IMR-90 (cell line): ENCODE measurements at regions not wholly inside any gene's neighbourhood (a gene's known extent, or its start where the extent isn't known, plus 50 kb on each side); places are given as distances from the start of the nearest gene placed in this dataset.

Experiments used
- ATAC-seq: fragments of 200-7000 bp; cut with Tn5 transposase; 2 replicates; pipeline ENCODE4 v1.9.1; 2020; ENCODE audit warnings: low read depth, mild to moderate bottlenecking, moderate library complexity
- BruUV-seq: library from RNA; stranded (reverse); fragments of 400-500 nt; replicated peaks from 2 replicates; lab custom pipeline; 2021; lab: Mats Ljungman, UMichigan
- CTCF ChIA-PET: fragments of 300-600 bp; formaldehyde crosslinking; extraction: SDS; loops from one replicate; lab custom pipeline; 2021; ENCODE audit warnings: antibody characterized with exemption; lab: Yijun Ruan, JAX
- POLR2A ChIA-PET: fragments of 300-600 bp; sonication (Branson Sonifier 250); formaldehyde crosslinking; loops from one replicate; lab custom pipeline; 2022; ENCODE audit warnings: antibody characterized with exemption; ENCODE audit not compliant: unreplicated experiment; lab: Charles Lee
- DNase-seq: peaks from one replicate; pipeline ENCODE4 v3.0.0; 2013
- H2AFZ ChIP-seq: replicated peaks from 2 replicates; pipeline ENCODE3; 2013; ENCODE audit warnings: low read length, mild to moderate bottlenecking; ENCODE audit not compliant: poor library complexity
- H2AK5ac ChIP-seq: 2 replicates; pipeline ENCODE4 v1.6.1; 2013; ENCODE audit warnings: low read depth, low read length, inconsistent platforms
- H2AK9ac ChIP-seq: replicated peaks from 2 replicates; pipeline ENCODE3; 2013; ENCODE audit warnings: mild to moderate bottlenecking, low read depth, low read length, moderate library complexity; ENCODE audit not compliant: poor library complexity
- H2BK120ac ChIP-seq: 2 replicates; pipeline ENCODE4 v1.6.1; 2013; ENCODE audit warnings: low read depth, low read length, inconsistent platforms
- H2BK15ac ChIP-seq: 3 replicates; pipeline ENCODE4 v1.6.1; 2013; ENCODE audit warnings: low read depth, low read length, inconsistent platforms
- H2BK20ac ChIP-seq: 2 replicates; pipeline ENCODE4 v1.6.1; 2013; ENCODE audit warnings: low read depth, mild to moderate bottlenecking, inconsistent platforms, low read length, moderate library complexity
- H2BK5ac ChIP-seq: 2 replicates; pipeline ENCODE4 v1.6.1; 2013; ENCODE audit warnings: mild to moderate bottlenecking, low read depth, low read length, inconsistent platforms; ENCODE audit not compliant: poor library complexity, severe bottlenecking
- H3K14ac ChIP-seq: replicated peaks from 2 replicates; pipeline ENCODE4 v1.6.1; 2013; ENCODE audit warnings: low read depth, low read length, inconsistent platforms
- H3K18ac ChIP-seq: 2 replicates; pipeline ENCODE4 v1.6.1; 2013; ENCODE audit warnings: low read depth, low read length, control low read depth
- H3K23ac ChIP-seq: 2 replicates; pipeline ENCODE4 v1.6.1; 2013; ENCODE audit warnings: low read depth, low read length, inconsistent platforms
- H3K27ac ChIP-seq: 2 replicates; pipeline ENCODE4 v1.5.1; 2013; ENCODE audit warnings: mild to moderate bottlenecking, control low read depth, low read length; ENCODE audit not compliant: insufficient read depth
- H3K27me3 ChIP-seq: 2 replicates; pipeline ENCODE4 v1.6.1; 2013; ENCODE audit warnings: low read length; ENCODE audit not compliant: control insufficient read depth, insufficient read depth
- H3K36me3 ChIP-seq: 2 replicates; pipeline ENCODE4 v1.6.1; 2013; ENCODE audit warnings: low read length, mixed read lengths; ENCODE audit not compliant: control insufficient read depth, insufficient read depth
- H3K4ac ChIP-seq: 2 replicates; pipeline ENCODE4 v1.6.1; 2013; ENCODE audit warnings: low read depth, low read length, inconsistent platforms
- H3K4me1 ChIP-seq: 2 replicates; pipeline ENCODE4 v1.6.1; 2013; ENCODE audit warnings: low read length, mixed read lengths; ENCODE audit not compliant: control insufficient read depth, insufficient read depth
- H3K4me2 ChIP-seq: 2 replicates; pipeline ENCODE4 v1.6.1; 2013; ENCODE audit warnings: low read depth, mild to moderate bottlenecking, control low read depth, low read length, moderate library complexity
- H3K4me3 ChIP-seq: 2 replicates; pipeline ENCODE4 v1.5.1; 2013; ENCODE audit warnings: low read depth, mild to moderate bottlenecking, control low read depth, low read length, moderate library complexity; ENCODE audit not compliant: insufficient read depth
- H3K56ac ChIP-seq: 2 replicates; pipeline ENCODE4 v1.6.1; 2013; ENCODE audit warnings: low read length, inconsistent platforms; ENCODE audit not compliant: insufficient read depth; ENCODE audit errors: extremely low read depth
- H3K79me1 ChIP-seq, 2 experiments: 2 replicates each; pipeline ENCODE4 v1.6.1; 2013; ENCODE audit warnings: low read length in 2 of 2, inconsistent platforms in 1 of 2, low read depth in 1 of 2
- H3K9ac ChIP-seq: 2 replicates; pipeline ENCODE4 v1.6.1; 2013; ENCODE audit warnings: low read depth, low read length, control low read depth
- H3K9me1 ChIP-seq: 2 replicates; pipeline ENCODE4 v1.6.1; 2013; ENCODE audit warnings: low read length, inconsistent platforms; ENCODE audit not compliant: insufficient read depth
- H3K9me3 ChIP-seq: 2 replicates; pipeline ENCODE4 v1.6.1; 2013; ENCODE audit warnings: low read length; ENCODE audit not compliant: control insufficient read depth, insufficient read depth
- H4K20me1 ChIP-seq: 2 replicates; pipeline ENCODE4 v1.6.1; 2013; ENCODE audit warnings: low read length, inconsistent platforms; ENCODE audit not compliant: insufficient read depth
- H4K5ac ChIP-seq: 2 replicates; pipeline ENCODE4 v1.6.1; 2013; ENCODE audit warnings: mild to moderate bottlenecking, low read depth, low read length, control low read depth
- H4K8ac ChIP-seq, 2 experiments: 2 replicates each; pipeline ENCODE4 v1.6.1; 2013; ENCODE audit warnings: low read depth in 2 of 2, low read length in 2 of 2, control low read depth in 1 of 2, inconsistent platforms in 1 of 2
- H4K91ac ChIP-seq: 2 replicates; pipeline ENCODE4 v1.6.1; 2013; ENCODE audit warnings: low read depth, low read length, inconsistent platforms; ENCODE audit not compliant: insufficient read depth
- BHLHE40 ChIP-seq: fragments of 150-350 bp; IDR thresholded peaks from 2 replicates; pipeline ENCODE4 v1.6.1; 2016; ENCODE audit warnings: mild to moderate bottlenecking, low read depth, low read length
- CHD1 ChIP-seq: IDR thresholded peaks from 2 replicates; pipeline ENCODE4 v1.6.1; 2012; ENCODE audit warnings: low read depth, low read length, improper control_type of control experiment
- CTCF ChIP-seq: conservative IDR thresholded peaks from 2 replicates; pipeline ENCODE4 v1.5.1; 2012; ENCODE audit warnings: mild to moderate bottlenecking, low read depth, low read length, improper control_type of control experiment
- ELK1 ChIP-seq: fragments of 150-350 bp; IDR thresholded peaks from 2 replicates; pipeline ENCODE4 v1.6.1; 2016; ENCODE audit warnings: low read depth, mild to moderate bottlenecking, low read length, moderate library complexity, borderline replicate concordance
- MAFK ChIP-seq: IDR thresholded peaks from 2 replicates; pipeline ENCODE4 v1.6.1; 2012; ENCODE audit warnings: low read depth, low read length, improper control_type of control experiment
- MAZ ChIP-seq: IDR thresholded peaks from 2 replicates; pipeline ENCODE4 v1.6.1; 2012; ENCODE audit warnings: low read depth, mild to moderate bottlenecking, low read length, improper control_type of control experiment, moderate library complexity, borderline replicate concordance
- MXI1 ChIP-seq: IDR thresholded peaks from 2 replicates; pipeline ENCODE4 v1.6.1; 2012; ENCODE audit warnings: low read depth, mild to moderate bottlenecking, low read length, moderate library complexity, borderline replicate concordance
- RAD21 ChIP-seq: IDR thresholded peaks from 2 replicates; pipeline ENCODE4 v1.6.1; 2012; ENCODE audit warnings: low read length, improper control_type of control experiment
- RCOR1 ChIP-seq: IDR thresholded peaks from 2 replicates; pipeline ENCODE4 v1.6.1; 2012; ENCODE audit warnings: mild to moderate bottlenecking, low read length, improper control_type of control experiment; ENCODE audit not compliant: insufficient replicate concordance
- RFX5 ChIP-seq: IDR thresholded peaks from 2 replicates; pipeline ENCODE4 v1.8.0; 2012; ENCODE audit warnings: low read depth, mild to moderate bottlenecking, low read length, moderate library complexity
- SMC3 ChIP-seq: fragments of 150-350 bp; IDR thresholded peaks from 2 replicates; pipeline ENCODE4 v1.6.1; 2016; ENCODE audit warnings: low read depth, mild to moderate bottlenecking, antibody characterized with exemption, low read length, moderate library complexity
- USF2 ChIP-seq: fragments of 150-350 bp; IDR thresholded peaks from 2 replicates; pipeline ENCODE4 v1.6.1; 2017; ENCODE audit warnings: mild to moderate bottlenecking, antibody characterized with exemption, low read length, low read depth
- WGBS, 2 experiments: methylation state at CpG; one replicate each; pipeline versions ENCODE4 v1.1.5 to v1.1.7; 2013; ENCODE audit warnings: missing lambda C conversion rate in 2 of 2; ENCODE audit not compliant: insufficient read length in 1 of 2; ENCODE audit errors: extremely low coverage in 2 of 2; 5-methylcytosine and 5-hydroxymethylcytosine counted together
- dilution Hi-C: fragments of 300-500 bp; cut with HindIII; formaldehyde crosslinking; loops from one replicate; pipeline ENCODE4 v1.14.3; 2018; ENCODE audit warnings: low sequenced_read_pairs; ENCODE audit not compliant: unreplicated experiment
- in situ Hi-C: fragments of 300-500 bp; cut with MboI; formaldehyde crosslinking; loops from 3 replicates; pipeline ENCODE4 v1.14.3; 2019; ENCODE audit warnings: low sequenced_read_pairs, inconsistent platforms, mixed read lengths
- intact Hi-C: fragments of 100-400 bp; cut with micrococcal nuclease; formaldehyde crosslinking; loops from 2 replicates; pipeline ENCODE4 v1.10.0; 2022

GRCh38 chr15:26376243-26376642, 396.6 kb downstream of the GABRB3 start:
- Histone ChIP-seq H2BK15ac (no peak overlapping the region), H3K9me3 (peaks cover 19% of the 10 kb centered on the region), H2AK5ac (no peak overlapping the region), H2AK9ac (no peak overlapping the region), H3K27ac (no peak overlapping the region), H3K23ac (no peak overlapping the region), H2BK5ac (no peak overlapping the region), H3K4me3 (no peak overlapping the region), H2BK20ac (no peak overlapping the region), H3K9me1 (no peaks in the 10 kb centered on the region), H3K36me3 (no peaks in the 10 kb centered on the region), H4K5ac (no peak overlapping the region), H4K91ac (no peak overlapping the region), H3K4me1 (no peaks in the 10 kb centered on the region), H3K14ac (no peak overlapping the region), H3K18ac (no peak overlapping the region), H4K8ac (no peak overlapping the region), H2AFZ (no peak overlapping the region), H3K79me1 (no peaks in the 10 kb centered on the region), H3K9ac (no peak overlapping the region), H4K20me1 (no peaks in the 10 kb centered on the region), H3K56ac (no peak overlapping the region), H2BK120ac (no peak overlapping the region), H3K4ac (no peak overlapping the region), H3K4me2 (no peak overlapping the region), H3K27me3 (no peaks in the 10 kb centered on the region)
- in situ Hi-C loops: no loop called here
- ChIA-PET POLR2A (no interaction called here), CTCF (no interaction called here)
- DNase-seq (no peak), ATAC-seq (no peak)
- dilution Hi-C loops: no loop called here
- intact Hi-C loops: no loop called here
- no TSS peak for BruUV-seq
- TF ChIP-seq SMC3 (no peak), RCOR1 (no peak), MAZ (no peak), BHLHE40 (no peak), RAD21 (no peak), MXI1 (no peak), ELK1 (no peak), MAFK (no peak), CHD1 (no peak), USF2 (no peak), RFX5 (no peak), CTCF (no peak)
- no CpG with 5 or more reads among the region's 2 CpGs for WGBS, 2 experiments
